ENCODE measurements at regions not wholly inside any gene's neighbourhood (a gene's known extent, or its start where the extent isn't known, plus 50 kb on each side); places are given as distances from the start of the nearest gene placed in this dataset.
"Not testable (repeated sequence)": the region's sequence is repeated elsewhere in the genome, so short reads cannot be mapped to it uniquely, and the experiment has no call there.

DNA sequence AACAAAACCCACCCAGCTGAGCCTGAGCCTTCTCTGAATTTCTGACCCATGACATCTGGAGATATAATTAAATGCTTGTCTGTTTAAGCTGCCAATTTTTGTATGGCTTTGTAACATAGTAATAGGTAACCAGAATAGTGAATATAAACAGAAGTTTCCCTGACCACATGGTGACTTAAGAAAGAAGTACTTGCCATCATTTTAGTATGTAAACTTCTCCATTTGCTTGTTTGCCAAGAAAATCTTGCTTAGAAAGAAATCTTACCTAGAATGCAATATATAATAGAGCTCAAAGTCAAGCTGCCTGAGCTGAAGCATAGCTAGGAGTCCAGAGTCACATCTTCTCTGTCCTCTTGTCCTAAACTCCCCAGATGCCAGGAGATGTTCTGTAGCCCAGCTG is 117.0 kb downstream of the PCSK1 start:
- Histone ChIP-seq H3K27ac (no peak overlapping the region), H3K36me3 (no peaks in the 10 kb centered on the region)

DNA sequence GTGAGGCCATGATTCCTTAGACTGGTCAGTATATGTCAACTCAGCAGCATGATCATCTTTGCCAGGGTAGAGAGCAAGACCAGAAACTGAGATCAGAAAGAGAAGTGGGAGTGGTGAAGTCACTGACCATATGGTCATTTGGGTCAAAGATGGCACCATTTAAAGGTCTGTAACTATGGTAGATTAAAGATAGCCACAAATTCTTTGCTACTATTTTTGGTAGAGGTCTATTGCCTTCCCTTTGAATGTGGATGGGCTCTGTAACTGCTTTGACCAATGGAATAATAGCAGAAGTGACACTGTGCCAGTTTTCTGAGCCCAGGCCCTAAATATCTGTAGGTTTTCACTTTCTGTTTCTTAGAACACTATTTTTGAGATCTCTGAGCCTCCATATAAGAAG is 117.6 kb downstream of the PCSK1 start:
- Histone ChIP-seq H3K27ac (no peak overlapping the region), H3K36me3 (no peaks in the 10 kb centered on the region), H3K27me3 (no peaks in the 10 kb centered on the region), H3K9me3 (no peaks in the 10 kb centered on the region), H3K4me3 (no peak overlapping the region), H3K4me1 (no peaks in the 10 kb centered on the region)
- ATAC-seq (ENCODE audit: low FRiP score in 2 of 2): no peak
- no peak for DNase-seq
- TF ChIP-seq POLR2AphosphoS5 (IDR thresholded peaks at IDR 0.05) (no peak), POLR2A (IDR thresholded peaks at IDR 0.05) (no peak), EP300 (IDR thresholded peaks at IDR 0.05) (no peak)
- TF ChIP-seq, protein P1, sequence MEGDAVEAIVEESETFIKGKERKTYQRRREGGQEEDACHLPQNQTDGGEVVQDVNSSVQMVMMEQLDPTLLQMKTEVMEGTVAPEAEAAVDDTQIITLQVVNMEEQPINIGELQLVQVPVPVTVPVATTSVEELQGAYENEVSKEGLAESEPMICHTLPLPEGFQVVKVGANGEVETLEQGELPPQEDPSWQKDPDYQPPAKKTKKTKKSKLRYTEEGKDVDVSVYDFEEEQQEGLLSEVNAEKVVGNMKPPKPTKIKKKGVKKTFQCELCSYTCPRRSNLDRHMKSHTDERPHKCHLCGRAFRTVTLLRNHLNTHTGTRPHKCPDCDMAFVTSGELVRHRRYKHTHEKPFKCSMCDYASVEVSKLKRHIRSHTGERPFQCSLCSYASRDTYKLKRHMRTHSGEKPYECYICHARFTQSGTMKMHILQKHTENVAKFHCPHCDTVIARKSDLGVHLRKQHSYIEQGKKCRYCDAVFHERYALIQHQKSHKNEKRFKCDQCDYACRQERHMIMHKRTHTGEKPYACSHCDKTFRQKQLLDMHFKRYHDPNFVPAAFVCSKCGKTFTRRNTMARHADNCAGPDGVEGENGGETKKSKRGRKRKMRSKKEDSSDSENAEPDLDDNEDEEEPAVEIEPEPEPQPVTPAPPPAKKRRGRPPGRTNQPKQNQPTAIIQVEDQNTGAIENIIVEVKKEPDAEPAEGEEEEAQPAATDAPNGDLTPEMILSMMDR (IDR thresholded peaks at IDR 0.05): no peak

More for the DNA sequence above, 117.0 kb downstream of the PCSK1 start:
- no peaks in the 10 kb centered on the region for H3K9me3 ChIP-seq
- TF ChIP-seq POLR2A (IDR thresholded peaks at IDR 0.05): no peak
- TF ChIP-seq, protein P1 (IDR thresholded peaks at IDR 0.05): no peak
- TF ChIP-seq POLR2AphosphoS5 (IDR thresholded peaks at IDR 0.05): no peak
- no peak for TF ChIP-seq EP300 (IDR thresholded peaks at IDR 0.05)
- no peaks in the 10 kb centered on the region for H3K4me1 ChIP-seq
- H3K27me3 ChIP-seq: no peaks in the 10 kb centered on the region
- DNase-seq: no peak
- H3K4me3 ChIP-seq: no peak overlapping the region
- no peak for ATAC-seq (ENCODE audit: low FRiP score in 2 of 2)

DNA sequence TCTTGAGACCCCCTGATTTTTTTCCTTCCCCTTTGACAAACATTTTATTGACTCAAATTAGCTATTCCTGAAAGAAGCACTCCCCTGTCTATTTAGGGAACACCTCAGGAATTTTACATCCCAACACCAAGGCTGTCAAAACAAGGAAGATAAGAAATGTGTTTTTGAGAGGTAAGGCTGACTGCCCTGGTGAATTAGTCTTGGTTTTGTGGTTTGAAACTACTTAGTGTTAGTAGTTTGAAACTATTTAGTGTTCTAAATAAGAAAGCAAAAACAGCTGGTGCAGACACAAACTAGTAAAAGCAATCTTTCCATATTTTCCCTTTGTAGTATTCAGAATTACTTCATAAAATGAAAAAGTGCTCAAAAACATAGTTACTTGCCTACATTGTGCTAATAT is 120.7 kb downstream of the PCSK1 start:
- DNase-seq: no peak
- H3K27ac ChIP-seq: no peak overlapping the region
- no peak for ATAC-seq (ENCODE audit: low FRiP score in 2 of 2)
- no peak for TF ChIP-seq POLR2AphosphoS5 (IDR thresholded peaks at IDR 0.05)
- TF ChIP-seq, protein P1 (IDR thresholded peaks at IDR 0.05): no peak
- no peak for TF ChIP-seq EP300 (IDR thresholded peaks at IDR 0.05)
- TF ChIP-seq POLR2A (IDR thresholded peaks at IDR 0.05): no peak
- H3K36me3 ChIP-seq: no peaks in the 10 kb centered on the region
- no peaks in the 10 kb centered on the region for H3K9me3 ChIP-seq
- H3K4me1 ChIP-seq: no peaks in the 10 kb centered on the region
- no peak overlapping the region for H3K4me3 ChIP-seq
- H3K27me3 ChIP-seq: no peaks in the 10 kb centered on the region

DNA sequence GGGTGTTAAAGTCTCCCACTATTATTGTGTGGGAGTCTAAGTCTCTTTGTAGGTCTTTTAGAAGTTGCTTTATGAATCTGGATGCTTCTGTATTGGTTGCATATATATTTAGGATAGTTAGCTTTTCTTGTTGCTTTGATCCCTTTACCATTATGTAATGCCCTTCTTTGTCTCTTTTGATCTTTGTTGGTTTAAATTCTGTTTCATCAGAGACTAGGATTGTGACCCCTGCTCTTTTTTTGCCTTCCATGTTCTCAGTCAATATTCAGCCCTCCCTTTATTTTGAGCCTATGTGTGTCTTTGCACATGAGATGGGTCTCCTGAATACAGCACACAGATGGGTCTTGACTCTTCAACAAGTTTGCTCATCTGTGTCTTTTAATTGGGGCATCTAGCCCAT is 126.0 kb downstream of the PCSK1 start:
- ATAC-seq (ENCODE audit: low FRiP score in 2 of 2); H3K27ac ChIP-seq: not testable (repeated sequence)
- H3K9me3 ChIP-seq: peaks cover 0 to 14% (median 0%) of the 10 kb centered on the region in 4 donors

DNA sequence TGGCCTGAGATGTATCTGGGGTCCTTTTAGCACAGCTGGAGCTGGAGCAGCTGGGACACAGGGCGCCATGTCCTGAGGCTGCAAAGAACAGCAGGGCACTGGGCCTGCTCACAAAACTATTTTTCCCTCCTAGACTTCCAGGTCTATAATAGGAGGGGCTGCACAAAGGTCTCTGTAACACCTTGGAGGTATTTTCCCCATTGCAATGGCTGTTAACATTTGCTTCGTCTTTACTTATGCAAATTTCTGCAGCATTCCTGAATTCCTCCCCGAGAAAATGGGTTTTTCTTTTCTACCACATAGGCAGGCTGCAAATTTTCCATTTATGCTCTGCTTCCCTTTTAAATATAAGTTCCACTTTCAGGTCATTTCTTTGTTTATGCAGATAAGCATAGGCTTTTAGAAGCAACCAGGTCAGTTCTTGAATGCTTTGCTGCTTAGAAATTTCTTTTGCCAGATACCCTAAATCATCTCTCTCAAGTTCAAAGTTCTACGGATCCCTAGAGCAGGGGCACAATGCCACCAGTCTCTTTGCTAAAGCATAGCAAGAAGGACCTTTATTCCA is 130.8 kb downstream of the PCSK1 start:
- no peak for DNase-seq
- WGBS, 2 donors: 87 to 89% methylated on average over 4 of the region's 4 CpGs
- H3K36me3 ChIP-seq: no peaks in the 10 kb centered on the region
- TF ChIP-seq, protein P1 (IDR thresholded peaks at IDR 0.05): no peak
- TF ChIP-seq EP300 (IDR thresholded peaks at IDR 0.05): no peak
- TF ChIP-seq POLR2A (IDR thresholded peaks at IDR 0.05): no peak
- no peak for TF ChIP-seq POLR2AphosphoS5 (IDR thresholded peaks at IDR 0.05)
- H3K27ac ChIP-seq: no peak overlapping the region
- no peak for ATAC-seq (ENCODE audit: low FRiP score in 2 of 2)
- H3K4me1 ChIP-seq: peaks cover 0 to 3% (median 0%) of the 10 kb centered on the region in 4 donors
- no peak overlapping the region for H3K4me3 ChIP-seq
- peaks cover 0 to 15% (median 0%) of the 10 kb centered on the region in 4 donors for H3K9me3 ChIP-seq
- no peaks in the 10 kb centered on the region for H3K27me3 ChIP-seq

More for the DNA sequence above, 126.0 kb downstream of the PCSK1 start:
- H3K4me1 ChIP-seq, H3K27me3 ChIP-seq, DNase-seq, H3K4me3 ChIP-seq, H3K36me3 ChIP-seq: not testable (repeated sequence)
